Cardiac septum (tissue), 1 donor: ENCODE measurements at regions not wholly inside any gene's neighbourhood (a gene's known extent, or its start where the extent isn't known, plus 50 kb on each side); places are given as distances from the start of the nearest gene placed in this dataset.
"Not testable (repeated sequence)": the region's sequence is repeated elsewhere in the genome, so short reads cannot be mapped to it uniquely, and the experiment has no call there.

Experiments
- DNase-seq: peaks from one replicate; pipeline ENCODE4 v3.0.0-alpha.2; 2020; ENCODE audit warnings: low spot score
- intact Hi-C: fragments of 100-400 bp; cut with DNase I; formaldehyde crosslinking; loops from one replicate; pipeline ENCODE4 v1.14.0; 2022
- donor health status: DM: no; HTN: no; CAD: no.

DNA sequence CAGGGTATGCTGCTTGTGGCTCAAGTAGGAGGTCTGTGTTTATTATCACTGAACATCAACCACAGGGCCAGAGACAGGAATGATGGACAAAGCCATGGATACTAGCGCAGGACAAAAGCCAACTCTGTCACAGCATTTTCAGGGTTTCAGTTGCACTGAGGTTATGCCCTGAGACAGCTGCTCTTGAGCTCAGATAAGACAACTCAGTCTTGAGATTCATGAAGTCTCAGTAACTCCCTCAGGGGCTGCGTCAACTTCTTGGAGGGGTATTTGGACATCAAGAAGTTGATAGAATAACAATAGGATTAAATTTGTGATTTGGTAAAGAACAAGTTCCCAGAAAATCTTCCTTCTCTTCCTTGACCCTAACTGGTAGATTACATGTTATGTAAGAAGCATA, 287.0 kb upstream of the SLC14A2 start:
- DNase-seq: no peak
- intact Hi-C loops: loop anchor here (5.0 kb wide), 1 partner anchor 311 kb away; no protein-coding TSS in a partner anchor

DNA sequence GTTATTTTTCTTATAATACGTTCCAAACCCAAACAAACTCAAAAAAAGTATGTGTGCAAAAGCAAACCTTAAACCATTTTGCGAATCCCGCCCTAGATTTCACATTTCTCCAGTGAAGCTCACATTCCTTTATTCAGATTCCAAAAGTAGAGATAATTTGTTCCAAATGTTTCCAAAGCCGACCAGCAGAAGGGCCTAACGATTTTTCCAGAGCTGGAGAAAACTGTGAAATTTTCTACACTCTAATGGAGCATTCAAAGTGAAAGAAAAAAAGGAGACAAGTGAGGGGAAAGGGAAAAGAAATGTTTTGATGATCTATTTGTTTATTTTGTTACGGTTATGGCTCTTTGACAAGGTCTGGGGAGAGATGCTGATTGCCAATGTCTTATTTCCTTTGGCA, 286.5 kb upstream of the SLC14A2 start:
- intact Hi-C loops: loop anchor here (5.0 kb wide), 1 partner anchor 312 kb away; no protein-coding TSS in a partner anchor
- no peak for DNase-seq

DNA sequence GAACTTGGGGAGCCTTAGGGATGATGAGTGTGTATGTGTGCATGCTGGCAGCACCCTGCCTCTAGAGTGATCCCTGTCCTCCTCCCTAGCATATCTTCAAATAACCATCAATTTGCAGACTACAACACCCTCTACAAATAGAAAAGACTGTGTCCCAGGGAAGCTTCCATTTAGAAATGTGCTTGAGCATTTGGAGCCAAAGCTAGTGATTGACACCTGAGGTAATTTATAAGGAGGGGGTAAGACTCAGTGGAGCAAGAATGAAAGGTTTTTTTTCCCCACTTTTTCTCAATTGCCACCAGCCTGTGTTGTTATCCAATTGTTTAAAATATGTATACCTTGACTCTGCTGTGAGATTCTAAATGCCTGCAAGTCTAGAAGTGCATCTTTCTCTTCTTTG, 286.0 kb upstream of the SLC14A2 start:
- intact Hi-C loops: loop anchor here (5.0 kb wide), 1 partner anchor 312 kb away; no protein-coding TSS in a partner anchor
- DNase-seq: no peak

DNA sequence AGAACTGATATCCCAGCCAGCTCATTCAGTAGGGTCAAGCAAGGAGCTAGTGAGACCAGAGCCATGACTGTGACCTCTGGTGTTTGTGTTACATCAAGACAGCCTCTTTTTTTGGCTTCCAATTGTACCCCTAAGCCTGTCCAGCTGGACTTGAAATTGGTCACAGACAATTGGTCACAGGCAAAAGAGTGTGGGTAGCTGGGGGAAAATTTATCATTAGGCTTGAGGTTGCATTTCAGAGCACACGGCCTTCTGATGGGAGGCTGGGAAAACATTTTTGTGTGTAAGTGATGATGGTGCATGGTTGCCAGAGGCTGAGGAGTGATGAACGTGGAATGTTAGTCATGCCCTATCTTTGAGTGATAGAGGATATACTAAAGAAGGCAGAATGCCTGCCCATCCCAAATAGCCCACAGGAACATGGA, 285.1 kb upstream of the SLC14A2 start:
- no peak for DNase-seq
- intact Hi-C loops: no loop called here

DNA sequence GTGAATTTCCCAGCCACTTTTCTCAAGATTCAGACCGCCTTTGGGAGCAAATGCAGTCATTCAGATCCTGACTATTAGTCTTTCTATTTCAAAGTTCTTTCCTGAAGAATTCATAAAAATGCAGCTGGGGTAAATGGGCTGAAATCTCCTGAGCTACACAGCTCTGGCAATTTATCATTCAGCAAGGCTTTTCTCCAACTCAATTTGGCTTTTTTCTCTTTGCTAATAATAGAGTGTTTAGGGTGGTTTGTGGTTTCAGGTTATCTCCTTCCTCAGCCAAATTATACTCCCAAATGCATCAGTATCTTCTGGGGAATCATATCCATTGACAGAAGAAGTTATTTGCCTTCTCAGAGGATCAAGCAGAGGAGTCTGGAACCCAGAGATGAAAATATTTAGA, 282.4 kb upstream of the SLC14A2 start:
- intact Hi-C loops: no loop called here
- DNase-seq: no peak

DNA sequence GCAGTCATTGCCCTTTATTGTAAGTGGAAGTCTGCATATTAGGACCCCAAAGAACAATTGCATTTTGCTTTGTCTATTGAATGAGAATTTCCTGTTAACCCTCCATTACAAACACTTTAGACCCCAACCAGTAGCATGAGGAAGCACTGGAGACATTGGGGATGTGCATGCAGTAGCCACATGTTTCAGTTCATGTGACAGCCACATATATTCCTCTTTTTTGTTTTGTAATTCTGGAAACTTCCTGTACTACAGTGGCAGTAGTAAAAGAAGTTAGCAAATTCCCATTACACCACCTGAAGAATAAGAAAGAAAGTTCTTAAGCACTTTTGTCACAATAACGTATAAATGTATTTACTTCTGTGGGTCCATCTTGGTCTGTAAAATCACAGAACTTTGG, 281.1 kb upstream of the SLC14A2 start:
- intact Hi-C loops: no loop called here
- DNase-seq: no peak

DNA sequence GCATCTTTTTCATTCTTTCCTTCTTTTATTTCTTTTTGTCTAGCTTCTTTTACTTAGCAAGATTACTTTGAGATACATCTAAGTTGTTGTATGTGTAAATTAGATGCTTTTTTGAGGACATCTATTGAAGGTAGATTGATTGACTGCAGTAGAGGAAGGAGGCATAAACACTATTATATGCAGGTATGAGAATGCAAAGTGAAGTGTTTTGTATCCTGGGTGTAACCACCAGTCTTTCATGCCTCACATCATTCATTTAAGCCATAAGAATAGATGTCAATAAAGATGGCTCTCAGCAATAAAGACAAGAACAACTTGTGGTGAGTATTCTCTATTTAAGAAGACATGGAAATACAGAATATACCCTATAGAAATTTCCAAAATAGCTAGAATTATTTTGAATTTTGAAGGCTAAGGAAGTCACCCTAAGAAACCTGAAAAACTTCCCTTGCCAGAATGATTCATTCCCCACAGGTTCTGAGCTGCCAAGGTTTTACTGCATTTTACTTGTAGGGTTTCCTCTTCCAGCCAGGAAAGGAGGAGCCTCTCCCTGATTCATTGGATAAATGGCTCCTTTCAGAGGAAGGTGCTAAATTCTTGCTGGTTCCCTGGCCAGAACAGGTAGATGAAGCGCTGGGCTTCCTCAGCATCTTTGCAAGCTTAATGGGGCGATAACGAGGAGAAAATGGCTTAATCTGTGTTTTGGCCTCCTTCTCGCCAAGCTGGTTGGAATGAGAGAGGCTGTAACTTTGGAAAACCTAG, 279.8 kb upstream of the SLC14A2 start:
- no peak for DNase-seq
- intact Hi-C loops: no loop called here

DNA sequence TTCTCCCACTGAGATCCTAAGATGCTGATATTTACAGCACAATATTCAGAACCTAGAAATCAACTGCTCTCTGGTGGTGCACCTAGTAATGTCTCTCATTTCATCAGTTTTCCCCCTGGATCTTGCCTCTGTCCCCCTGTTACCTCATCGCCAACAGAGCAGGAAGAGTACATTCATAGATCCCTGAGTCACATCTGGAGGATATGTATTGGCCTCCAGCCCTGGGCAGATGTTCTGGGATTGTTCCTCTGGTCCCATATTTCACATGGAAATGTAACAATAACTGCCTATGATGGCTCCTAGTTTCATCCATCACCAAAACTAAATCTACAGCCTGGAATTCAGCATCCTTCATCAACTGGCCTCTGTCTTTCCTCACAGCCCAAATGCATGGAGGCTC, 278.8 kb upstream of the SLC14A2 start:
- intact Hi-C loops: no loop called here
- no peak for DNase-seq

DNA sequence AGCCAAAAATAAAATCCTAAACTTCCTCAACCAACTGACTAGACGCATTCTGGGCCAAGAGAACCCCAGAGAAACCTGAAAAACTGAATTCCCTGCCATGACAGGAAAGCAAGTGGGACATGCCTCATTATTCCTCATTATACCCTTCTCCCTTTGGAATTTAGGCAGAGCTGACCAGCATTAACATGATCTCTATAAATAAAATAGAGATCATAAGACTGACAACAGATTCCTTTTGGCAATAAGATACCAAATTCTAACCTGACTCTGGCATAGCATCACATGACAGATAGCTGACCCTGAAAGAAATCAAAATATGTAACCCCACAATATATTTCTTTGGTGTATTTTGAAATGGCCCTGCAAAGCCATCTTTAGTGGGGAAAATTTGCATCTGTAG, 277.8 kb upstream of the SLC14A2 start:
- DNase-seq: no peak
- intact Hi-C loops: no loop called here

DNA sequence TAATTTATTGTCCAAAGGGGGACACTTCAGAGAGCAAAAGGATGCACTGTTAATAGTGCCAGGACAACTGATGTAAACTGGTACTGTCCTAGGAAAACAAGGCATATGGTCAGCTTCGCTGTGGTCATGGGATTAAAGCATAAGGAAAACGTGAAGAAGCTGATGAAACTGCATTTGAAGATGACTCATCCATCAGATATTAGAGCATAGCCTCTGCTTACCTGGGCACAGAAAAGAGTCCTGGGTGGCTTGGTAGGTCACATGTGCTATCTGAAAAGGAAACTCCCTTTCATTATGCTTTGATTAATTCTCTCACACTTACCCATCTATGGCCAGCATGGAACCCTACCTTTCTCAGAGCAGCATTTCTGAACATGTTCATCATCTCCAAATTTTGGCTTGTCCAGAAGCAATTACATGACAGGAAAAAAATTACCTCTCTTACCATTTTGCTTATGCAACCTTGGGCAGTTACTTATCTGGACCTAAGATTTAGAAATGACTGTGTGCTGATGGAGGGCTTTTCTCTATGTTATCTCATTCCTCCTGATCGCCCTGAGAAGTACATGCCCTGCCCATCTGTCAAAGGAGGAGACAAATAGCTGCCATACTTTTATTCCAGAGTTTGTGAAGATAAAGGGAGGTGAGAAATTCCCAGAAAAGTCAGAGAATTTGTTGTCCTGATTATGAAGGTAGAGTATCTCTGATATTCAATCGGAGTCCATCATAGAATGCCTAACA, 275.3 kb upstream of the SLC14A2 start:
- intact Hi-C loops: no loop called here
- DNase-seq: no peak

DNA sequence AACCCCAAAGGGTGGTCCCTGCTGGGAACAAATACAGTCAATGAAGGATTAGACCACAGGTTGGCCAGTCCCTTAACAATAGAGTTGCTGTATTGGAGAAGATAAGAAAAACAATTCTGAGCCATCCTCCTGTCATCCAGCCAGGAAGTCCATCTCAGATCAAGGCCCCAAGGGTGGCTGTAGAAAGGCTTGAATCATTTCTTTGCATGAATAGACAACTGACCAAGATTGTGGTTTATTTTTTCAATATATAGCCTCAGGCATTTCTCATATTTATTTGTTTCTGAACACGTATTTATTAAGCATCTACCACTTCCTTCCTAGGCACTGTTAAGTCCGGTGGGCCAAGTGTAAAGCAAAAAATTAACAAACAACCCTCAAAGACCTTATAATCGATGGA, 274.4 kb upstream of the SLC14A2 start:
- intact Hi-C loops: no loop called here
- DNase-seq: no peak

DNA sequence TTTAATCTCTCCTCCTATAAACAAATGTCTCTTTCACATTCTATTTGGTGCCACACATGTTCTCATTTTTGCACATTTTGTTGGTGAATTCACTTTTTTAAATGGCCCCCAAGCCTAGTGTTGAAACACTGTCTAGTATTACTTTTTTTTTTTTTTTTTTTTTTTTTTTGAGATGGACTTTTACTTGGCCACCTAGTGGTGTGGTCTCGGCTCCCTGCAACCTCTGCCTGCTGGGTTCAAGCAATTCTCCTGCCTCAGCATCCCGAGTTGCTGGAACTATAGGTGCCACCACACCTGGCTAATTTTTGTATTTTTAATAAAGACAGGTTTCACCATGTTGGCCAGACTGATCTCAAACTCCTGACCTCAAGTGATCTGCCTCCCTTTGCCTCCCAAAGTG, 273.8 kb upstream of the SLC14A2 start:
- intact Hi-C loops: no loop called here
- DNase-seq: no peak

DNA sequence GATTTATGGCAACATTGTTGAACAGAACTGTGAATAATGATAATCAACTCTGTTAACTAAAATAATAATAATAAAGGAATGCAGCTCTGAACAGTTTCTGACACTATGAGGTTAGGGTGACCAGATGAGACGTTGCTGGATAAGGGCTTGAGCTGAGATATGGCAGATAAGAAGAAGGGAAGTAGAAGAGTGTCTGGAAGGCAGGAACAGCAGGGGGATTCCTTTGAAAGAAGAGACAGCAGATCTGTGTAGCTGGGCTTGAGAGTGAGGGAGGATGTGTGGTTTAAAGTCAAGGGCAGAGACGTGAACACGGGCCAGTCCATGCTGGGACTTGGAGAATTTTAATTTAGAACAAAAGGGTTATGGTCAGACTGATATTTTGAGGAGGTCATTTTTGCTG, 273.1 kb upstream of the SLC14A2 start:
- intact Hi-C loops: no loop called here
- DNase-seq: no peak

DNA sequence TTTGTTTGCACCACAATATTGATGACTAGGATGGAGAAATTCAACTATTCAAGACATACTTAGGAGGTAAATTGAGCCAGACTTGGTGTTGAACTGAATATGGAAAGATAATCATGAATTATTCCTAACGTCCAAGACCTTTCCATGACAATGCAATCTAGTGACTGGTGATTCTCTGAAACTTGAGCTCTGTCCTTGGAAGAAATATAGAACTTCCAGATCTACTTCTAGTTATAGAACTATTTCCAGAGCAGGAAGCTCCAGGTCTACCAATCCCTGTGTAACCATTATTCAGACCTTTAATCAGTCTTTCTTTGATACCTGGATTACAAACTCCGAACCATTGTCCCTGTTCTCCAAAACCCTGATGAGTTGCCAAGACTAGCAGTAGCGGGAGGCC, 272.6 kb upstream of the SLC14A2 start:
- DNase-seq: no peak
- intact Hi-C loops: no loop called here

DNA sequence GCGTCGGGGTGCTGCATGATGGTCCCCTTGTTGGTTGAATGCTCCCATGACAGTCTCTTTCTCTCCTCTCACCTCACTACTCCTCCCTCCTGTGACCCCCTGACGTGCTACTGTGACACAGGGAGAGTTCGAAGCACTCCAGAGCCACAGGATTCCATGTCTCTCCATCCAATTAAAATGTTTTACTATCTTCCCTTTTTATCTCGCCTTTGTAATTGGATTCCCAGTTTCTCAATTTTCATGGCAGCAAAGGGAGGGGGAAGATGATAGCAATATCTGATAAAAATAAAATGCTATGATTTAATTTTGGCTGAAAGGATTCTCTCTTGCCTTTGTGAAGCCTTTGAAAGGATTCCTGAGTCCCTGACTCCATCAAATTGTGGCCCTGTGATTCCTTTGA, 271.9 kb upstream of the SLC14A2 start:
- intact Hi-C loops: no loop called here
- no peak for DNase-seq

DNA sequence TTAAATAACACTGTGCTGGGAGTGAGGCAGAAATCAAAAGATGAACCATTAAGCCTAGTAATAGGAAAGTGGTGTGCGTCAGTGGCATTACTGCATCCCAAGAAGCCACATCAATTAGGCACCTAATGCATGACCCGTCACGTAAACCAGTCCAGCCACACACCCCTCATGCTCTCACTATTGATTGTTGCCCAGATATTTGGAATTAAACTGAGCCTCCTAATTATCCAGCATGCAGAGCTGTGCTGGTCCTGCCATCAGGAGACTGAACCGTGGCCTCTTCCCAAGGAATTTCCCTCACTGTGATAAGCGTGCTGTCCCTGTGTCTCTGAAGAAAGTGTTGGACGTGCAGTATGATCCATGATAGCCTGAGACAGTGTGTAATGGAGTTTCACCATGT, 270.6 kb upstream of the SLC14A2 start:
- DNase-seq, intact Hi-C loops: not testable (repeated sequence)

DNA sequence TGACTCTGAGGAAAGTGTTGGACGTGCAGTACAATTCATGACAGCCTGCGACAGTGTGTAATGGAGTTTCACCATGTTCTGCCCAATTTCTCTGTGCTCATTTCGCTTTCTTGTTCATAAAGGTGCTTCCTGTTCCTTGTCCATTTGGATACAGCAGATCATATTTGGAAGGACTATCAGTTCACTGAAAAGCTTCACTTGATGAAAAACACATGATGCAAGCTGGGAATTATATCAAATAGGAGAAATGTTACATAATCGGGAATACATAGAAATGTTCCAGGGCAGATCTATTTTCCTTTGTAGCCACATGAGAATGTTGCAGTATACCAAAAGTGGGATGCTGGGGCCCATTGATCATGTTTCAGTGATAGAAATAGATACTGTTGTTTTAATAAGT, 266.3 kb upstream of the SLC14A2 start:
- DNase-seq: no peak
- intact Hi-C loops: no loop called here

DNA sequence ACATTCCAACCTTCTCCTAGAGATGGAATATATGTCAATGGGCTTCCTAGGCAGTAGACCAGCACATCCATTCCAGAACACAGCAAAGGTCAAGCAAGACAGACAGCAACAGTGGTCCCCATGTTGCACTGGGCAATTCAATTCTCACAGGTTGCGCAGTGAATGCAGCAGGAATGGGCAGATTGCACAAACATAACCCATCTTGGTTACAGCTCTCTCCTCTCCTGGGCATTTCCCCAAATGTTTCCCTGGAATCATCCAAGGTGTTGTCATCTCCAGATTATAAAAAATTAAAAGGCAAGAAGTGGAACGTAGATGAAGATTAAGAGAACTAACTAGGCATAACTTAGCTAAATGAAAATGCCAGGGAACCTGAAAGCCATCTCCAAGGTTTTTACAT, 265.8 kb upstream of the SLC14A2 start:
- intact Hi-C loops: no loop called here
- DNase-seq: no peak

DNA sequence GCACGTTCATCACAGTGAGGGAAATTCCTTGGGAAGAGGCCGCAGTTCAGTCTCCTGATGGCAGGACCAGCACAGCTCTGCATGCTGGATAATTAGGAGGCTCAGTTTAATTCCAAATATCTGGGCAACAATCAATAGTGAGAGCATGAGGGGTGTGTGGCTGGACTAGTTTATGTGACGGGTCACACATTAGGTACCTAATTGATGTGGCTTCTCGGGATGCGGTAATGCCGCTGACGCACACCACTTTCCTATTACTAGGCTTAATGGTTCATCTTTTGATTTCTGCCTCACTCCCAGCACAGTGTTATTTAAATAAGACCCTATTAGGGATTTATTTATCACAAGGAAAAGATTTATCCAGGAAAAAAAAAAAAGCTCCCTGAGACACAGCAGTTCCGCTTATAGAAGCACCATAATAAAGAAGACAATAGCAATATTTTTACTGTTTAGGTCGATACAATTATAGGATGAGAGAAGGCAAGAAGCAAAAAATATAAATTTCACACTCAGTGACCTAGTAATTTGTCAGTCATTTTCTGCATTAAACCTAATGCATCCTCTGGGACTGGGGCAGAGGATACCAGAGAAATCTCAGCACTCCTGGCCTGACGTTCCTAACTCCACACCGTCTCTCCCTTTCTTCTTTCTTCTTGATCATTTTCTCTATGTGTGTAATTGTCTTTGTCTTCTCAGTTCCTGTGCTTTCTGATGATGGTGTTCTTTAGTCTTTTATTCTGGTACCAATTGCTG, 264.7 kb upstream of the SLC14A2 start:
- DNase-seq: no peak
- intact Hi-C loops: no loop called here

DNA sequence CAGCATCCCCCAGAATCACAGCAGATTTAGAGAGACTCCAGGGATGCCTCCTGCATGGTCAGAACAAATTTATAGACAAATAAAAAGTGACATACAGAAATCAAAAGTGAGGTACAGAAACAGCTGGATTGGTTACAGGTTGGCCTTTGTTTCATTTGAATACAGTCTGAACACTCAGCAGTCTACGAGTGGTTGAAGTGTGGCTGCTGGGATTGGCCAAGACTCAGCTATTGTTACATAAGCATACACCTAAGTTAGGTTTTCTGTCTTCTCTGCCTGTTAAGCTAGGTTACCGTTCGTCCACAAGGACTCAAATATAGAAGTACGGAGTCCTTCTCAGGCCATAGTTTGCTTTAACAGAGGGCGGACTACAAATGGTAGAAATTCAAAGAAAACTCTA, 262.4 kb upstream of the SLC14A2 start:
- intact Hi-C loops: no loop called here
- DNase-seq: no peak

DNA sequence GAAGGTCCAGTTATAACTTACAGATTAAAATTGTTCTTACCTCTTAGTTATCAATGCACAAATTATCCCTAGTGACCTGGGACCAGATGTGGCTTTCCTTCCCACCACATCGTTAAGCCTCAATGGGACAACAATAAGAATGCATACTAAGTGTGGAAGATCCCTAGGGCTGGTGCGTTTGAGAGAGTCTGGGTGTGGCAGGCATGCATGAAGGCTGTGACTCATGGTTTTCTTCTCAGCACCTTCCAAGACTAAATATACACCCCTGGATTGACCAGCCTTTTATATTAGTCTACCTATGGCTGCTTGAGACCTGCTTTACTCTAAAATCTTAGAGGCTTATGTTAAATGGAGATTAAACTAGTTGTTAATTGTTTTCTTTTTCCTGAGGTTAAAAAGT, 261.7 kb upstream of the SLC14A2 start:
- intact Hi-C loops: no loop called here
- DNase-seq: no peak
